GOT3 (cell line): ENCODE measurements at regions not wholly inside any gene's neighbourhood (a gene's known extent, or its start where the extent isn't known, plus 50 kb on each side); places are given as distances from the start of the nearest gene placed in this dataset.
A peak's percentile ranks its signal among the peaks of the same experiment; 100 is the strongest.

ENCODE experiments used
- DNase-seq: peaks from one replicate; lab custom pipeline; 2025; ENCODE audit warnings: mixed read lengths; lab: John Stamatoyannopoulos, UW

GRCh38 chr2:238654479-238655197 lies 193.2 kb upstream of the TWIST2 start:
- no peak for DNase-seq

GRCh38 chr2:238655198-238655860 lies 192.6 kb upstream of the TWIST2 start:
- DNase-seq, result no peak

- DNase-seq, result no peak
Observed at GRCh38 chr2:238655974-238656722, 191.7 kb upstream of the TWIST2 start.

GRCh38 chr2:238657132-238658053 lies 190.5 kb upstream of the TWIST2 start:
- DNase-seq, result no peak

- DNase-seq, result no peak
Observed at GRCh38 chr2:238658054-238658407, 189.9 kb upstream of the TWIST2 start.

- no peak for DNase-seq
Observed at GRCh38 chr2:238658820-238659219, 189.1 kb upstream of the TWIST2 start.

GRCh38 chr2:238659231-238659630 lies 188.7 kb upstream of the TWIST2 start:
- no peak for DNase-seq

GRCh38 chr2:238663586-238663985 lies 184.3 kb upstream of the TWIST2 start:
- DNase-seq, result no peak

- no peak for DNase-seq
Observed at GRCh38 chr2:238665919-238666318, 182.0 kb upstream of the TWIST2 start.

GRCh38 chr2:238666543-238666942 lies 181.3 kb upstream of the TWIST2 start:
- no peak for DNase-seq

GRCh38 chr2:238667008-238667407 lies 180.9 kb upstream of the TWIST2 start:
- DNase-seq, result peak; percentile 4

- DNase-seq, result no peak
Observed at GRCh38 chr2:238667639-238668038, 180.2 kb upstream of the TWIST2 start.

GRCh38 chr2:238668426-238668825 lies 179.5 kb upstream of the TWIST2 start:
- DNase-seq, result no peak

GRCh38 chr2:238669046-238669445 lies 178.8 kb upstream of the TWIST2 start:
- DNase-seq, result no peak

- DNase-seq, result no peak
Observed at GRCh38 chr2:238669581-238670080, 178.3 kb upstream of the TWIST2 start.

GRCh38 chr2:238670111-238670585 lies 177.7 kb upstream of the TWIST2 start:
- DNase-seq, result no peak

- DNase-seq, result no peak
Observed at GRCh38 chr2:238682536-238682935, 165.3 kb upstream of the TWIST2 start.

- DNase-seq, result peak; percentile 59
Observed at GRCh38 chr2:238684362-238685326, 163.2 kb upstream of the TWIST2 start.

- no peak for DNase-seq
Observed at GRCh38 chr2:238685327-238685709, 162.6 kb upstream of the TWIST2 start.

- no peak for DNase-seq
Observed at GRCh38 chr2:238685713-238686112, 162.2 kb upstream of the TWIST2 start.
